GM18861 (cell line): ENCODE measurements at regions not wholly inside any gene's neighbourhood (a gene's known extent, or its start where the extent isn't known, plus 50 kb on each side); places are given as distances from the start of the nearest gene placed in this dataset.

Experiments used
- ATAC-seq: cut with Tn5 transposase; IDR thresholded peaks from one replicate; pipeline ENCODE4 v1.9.1; 2021; ENCODE audit not compliant: unreplicated experiment

DNA sequence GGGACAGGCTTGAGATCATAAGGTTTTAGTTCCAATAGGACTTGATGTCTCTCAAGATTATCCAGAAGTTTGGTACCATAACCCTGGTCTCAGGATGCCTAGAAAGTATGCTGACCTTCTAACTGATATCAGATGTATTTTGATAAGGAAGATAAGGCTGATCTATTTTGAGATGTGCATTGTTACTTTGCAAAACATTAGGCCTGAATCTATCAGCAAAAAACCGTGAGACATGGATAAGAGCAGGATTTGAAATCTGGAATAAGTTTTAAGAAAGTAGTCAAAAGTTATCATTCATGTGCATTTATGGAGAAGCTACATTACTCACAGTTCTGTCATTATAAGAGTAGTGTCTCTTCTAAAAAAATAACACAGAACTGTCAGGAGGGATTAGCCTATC lies 467.1 kb upstream of the HS3ST1 start:
- ATAC-seq = no peak

DNA sequence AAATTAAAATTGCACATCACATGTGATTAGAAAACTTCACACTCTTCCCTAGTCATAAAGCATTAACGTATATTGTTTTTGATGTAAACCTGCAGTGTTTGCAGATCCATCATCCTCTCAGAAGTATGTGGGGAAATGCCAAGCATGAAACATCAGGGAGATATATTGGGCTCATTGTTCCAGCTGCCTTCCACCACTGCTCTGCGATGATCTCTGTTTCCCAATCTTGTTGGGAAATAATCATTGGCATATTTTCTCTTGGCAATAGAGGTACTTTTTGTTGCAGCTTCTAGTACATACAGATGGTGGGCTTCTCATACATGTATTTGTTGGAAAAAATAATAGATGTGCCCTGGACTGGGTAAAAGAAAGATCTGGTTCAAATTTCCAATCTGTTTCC lies 466.3 kb upstream of the HS3ST1 start:
- no peak for ATAC-seq

DNA sequence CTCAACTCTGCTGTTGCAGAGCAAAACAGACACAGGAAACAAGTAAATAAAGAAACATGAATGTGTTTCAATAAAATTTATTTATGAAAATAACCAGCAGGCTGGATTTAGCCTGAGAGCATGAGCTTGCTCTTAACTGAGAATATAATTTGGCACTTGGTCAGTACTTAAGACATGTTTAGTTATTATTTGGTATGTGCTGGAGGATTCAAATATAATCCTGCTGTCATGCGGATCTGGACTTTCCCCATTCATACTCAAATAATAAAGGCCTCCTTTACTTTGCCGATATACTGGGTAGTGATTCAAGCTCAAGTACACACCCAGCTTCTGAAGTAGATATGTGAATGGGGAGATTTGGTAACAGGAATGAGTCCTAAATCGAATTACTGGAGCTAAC lies 465.5 kb upstream of the HS3ST1 start:
- ATAC-seq = no peak

DNA sequence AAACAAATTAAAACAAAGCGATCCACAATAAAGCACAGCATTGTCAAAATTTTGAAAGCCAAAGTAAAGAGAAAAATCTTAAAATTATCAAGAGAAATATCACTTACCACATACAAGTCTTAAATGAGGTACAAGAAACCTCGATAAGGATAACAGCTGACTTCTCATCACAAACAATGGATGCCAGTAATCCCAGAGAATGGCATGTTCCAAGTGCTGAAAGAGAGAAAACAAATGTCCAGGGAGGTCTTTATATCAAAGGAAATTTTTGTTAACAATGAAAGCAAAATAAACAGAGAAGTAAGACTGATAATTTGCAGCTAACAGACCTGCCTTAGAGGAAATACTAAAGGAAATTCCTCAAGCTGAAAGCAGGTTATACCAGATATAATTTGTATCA lies 460.4 kb upstream of the HS3ST1 start:
- ATAC-seq = no peak

DNA sequence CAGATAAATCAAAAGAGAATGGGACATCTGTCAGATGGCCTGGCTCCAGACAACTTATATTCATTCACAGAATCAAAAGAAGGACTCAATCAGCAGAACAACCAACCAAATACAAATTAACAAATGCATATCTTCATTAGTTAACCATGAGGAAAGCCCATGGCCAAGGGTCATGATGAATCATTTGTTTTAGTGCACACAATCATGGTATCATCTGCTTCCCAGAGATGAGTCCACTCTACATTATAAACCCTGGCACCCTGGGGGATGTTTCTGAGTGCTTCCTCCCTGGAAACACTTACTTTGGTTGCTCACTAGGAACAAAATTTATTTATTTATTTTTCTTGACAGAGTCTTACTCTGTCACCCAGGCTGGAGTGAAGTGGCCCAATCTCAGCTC lies 453.3 kb upstream of the HS3ST1 start:
- ATAC-seq = no peak

DNA sequence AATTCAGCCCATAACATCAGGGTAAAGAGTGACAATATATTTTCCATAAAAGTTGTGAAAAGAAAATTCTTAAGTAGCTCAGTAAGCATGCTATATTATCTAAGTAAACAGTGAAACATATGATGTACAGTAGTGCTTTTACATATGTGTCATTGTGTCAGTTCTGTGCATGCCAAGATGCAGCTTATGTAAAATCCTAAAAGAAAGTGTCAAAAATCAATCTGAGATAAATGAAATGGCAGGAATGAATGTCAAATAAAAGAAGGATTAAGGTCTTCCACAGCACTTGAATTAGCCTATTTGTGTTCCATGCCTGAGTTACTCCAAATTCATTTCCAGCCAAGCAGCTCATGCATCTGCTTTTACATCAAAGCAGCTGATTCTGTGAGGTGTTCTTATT lies 452.7 kb upstream of the HS3ST1 start:
- ATAC-seq = no peak

DNA sequence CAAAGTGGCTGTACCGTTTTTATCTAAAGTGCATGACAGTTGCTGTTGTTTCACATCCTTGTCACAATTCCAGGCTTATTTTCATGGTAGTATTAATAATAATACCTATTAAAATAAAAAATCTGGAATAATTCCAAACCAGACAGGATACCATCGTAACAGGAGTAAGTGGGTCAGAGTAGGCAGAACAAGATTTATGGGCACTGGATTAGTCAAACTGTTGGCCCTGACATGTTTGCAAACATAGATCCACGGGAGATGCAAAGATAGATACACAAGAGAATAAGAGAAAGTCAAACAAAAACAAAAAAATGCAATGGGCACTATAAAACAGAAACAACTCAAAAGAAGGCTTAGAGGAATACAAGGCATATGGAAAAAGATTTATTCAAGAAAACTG lies 449.5 kb upstream of the HS3ST1 start:
- no peak for ATAC-seq

DNA sequence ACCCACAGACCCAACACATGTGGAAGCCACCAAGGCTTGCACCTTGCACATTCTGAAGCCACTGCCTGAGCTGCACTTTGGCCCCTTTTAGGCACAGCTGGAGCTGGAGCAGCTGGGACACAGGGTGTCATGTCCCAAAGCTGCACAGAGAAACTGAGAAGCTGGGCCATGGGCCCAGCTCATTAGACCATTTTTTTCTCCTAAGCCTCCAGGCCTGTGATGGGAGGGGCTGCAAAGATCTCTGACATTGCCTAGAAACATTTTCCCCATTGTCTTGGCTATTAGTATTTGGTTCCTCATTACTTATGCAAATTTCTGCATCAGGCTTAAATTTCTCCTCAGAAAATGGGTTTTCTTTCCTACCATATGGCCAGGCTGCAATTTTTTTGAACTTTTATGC lies 447.4 kb upstream of the HS3ST1 start:
- ATAC-seq = no peak

DNA sequence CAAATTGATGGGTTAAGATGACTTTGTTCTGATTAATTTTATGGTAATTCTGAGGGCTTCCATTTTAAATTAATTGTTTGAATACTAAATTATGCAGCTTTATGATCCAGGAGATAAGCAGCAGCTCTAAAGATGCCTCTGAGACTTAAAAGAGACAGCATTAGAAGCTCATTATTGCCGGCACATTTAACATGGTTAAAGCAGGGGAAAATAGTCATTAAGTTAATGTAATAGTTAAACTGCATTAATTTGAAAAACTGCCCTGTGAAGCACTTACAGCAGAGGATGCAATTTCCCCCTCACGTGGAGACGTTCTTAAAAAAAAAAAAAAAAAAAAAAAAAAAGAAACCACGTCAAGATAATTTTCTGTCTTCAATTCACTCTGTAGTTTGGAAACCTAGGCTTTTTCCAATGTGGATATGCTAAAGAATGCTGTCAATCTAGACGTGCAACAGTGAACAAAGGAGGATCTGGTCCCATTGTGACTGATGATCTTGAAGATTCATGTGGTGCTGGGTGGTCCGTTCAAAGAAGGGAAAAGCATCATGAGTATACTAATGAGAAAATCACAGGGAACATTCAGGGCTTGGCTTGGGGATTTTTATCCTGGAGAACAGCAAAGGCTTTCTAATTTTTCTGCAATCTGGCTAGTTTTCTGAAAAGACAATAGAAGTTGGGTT lies 440.6 kb upstream of the HS3ST1 start:
- ATAC-seq = no peak

DNA sequence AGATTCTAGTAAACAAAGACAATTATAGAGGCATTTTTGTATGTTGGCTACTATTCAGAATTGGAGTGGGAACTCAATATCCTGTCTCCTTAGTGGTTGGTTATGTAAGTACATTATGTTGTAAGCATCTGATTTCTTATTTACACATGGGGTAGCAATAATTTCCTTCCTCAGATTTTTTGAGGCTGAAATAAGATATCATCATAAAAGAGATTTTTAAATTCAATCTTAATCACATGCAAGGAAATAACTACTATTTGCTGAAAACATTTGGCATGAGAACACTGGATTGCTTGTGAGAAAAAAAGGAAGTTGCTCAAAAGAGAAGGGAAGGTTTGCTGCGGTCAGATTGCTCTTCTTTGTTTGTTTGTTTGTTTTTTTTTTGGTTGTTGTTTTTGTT lies 437.7 kb upstream of the HS3ST1 start:
- ATAC-seq = no peak

DNA sequence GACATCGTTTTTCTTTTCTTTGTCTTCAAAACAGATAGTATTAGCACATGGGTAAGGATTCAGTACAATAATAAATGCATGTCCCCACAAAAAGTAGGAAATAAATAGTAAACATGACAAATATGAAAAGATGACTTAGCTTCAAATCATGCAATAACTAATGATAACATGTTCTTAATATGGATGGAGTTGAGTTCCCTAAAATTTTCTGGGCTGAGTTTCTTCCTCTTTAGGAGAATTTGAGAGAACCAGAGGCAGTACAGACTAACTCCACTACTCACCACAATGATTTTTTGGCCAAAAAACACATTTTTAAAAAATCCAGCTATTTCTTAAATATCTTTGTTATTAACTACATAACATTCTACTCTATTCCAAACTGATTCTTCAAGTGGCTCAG lies 432.3 kb upstream of the HS3ST1 start:
- ATAC-seq = no peak

DNA sequence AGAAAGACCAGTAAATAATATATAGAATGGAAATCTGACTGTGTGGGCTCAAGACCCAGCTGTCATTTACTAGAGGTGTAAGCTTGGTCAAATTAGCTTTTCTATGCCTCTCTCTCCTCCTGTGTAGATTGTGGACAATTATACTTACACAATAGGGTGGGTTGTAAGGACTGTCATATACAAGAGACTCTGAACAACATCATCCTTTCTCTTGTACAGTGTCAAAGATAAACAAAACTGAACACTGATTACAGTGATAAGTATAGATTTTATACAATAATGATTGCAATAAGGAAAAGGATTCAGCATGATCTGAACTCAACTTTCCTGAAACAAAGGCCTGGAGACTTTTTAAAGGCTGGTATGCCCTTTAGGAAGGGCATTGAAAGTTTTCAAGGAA lies 429.2 kb upstream of the HS3ST1 start:
- ATAC-seq = no peak

DNA sequence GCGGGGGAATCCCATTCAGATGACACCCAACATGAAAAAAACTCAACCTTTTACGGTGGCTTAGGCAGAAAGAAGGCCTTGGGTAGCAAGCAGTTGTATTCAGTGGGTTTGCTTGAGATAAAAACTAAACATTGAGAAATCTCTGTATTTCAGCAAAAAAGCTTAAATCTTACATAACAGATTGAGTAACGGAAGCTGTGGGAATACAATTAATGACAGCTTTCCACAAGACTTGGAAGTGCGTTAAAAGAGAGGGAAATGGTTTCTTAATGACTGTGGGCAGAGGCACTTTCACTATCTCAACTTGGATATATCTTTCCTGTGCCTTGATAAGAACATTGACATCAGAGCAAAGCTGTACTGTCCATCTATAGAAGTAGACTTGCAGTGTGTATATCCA lies 418.5 kb upstream of the HS3ST1 start:
- ATAC-seq = no peak

DNA sequence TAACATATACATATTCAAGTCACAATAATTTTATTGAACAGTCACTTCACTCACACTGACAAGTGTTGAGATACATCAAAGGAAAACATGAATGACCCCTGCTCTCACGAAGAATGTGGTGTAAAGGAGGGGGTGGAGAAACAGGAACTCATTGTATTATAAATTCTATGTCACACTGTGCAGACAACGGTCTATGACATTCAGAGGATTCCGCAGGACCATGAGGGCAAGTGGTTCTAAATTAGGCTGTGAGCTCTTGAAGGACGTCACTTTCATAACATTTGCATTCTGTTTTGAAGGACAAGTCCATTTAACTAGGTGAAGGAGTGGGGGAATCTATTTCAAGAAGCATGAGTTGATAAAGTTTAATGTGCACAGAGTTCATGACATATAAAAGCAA lies 415.2 kb upstream of the HS3ST1 start:
- ATAC-seq = no peak

DNA sequence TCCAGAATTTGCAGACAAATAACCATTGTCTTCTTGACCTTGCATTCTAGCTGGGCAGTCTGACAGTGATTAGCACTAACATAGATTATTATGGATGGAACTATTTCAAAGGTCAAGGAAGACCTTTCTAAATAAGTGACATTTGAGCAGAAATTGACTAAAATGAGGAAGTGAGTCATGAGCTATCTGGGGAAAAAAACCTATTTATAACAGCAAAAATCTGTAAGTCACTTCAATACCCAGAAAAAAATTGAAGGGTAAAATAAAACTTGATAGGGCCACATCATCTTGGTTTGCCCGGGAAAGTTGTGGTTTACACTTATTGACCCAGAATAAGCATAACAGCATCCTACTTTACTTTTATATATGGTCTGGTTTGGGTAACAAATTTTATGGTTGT lies 414.6 kb upstream of the HS3ST1 start:
- no peak for ATAC-seq

DNA sequence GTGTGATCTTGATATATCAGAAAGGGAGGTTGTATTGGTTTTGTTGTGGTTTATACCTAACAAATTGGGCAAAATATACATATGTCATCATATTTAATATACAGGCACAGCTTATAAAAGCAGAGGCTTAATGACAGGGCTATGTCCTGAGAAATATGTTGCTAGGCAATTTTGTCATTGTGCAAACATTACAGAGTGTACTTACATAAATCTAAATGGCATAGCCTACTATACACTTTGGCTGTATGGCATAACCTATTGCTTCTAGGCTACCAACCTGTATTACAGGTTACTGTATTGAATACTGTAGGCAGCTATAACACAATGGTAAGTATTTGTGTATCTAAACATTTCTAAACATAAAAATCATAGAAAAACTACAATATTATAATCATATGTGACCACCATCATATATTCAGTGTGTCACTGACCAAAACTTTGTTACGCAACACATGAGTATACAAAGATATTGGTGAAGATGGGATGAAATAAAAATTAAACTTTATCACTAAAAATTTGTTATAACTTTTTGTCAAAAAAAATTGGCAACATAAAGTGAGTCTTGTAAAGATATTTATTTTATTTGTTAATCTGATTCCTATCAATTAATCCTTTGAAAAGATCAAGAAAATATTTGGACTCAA lies 414.0 kb upstream of the HS3ST1 start:
- ATAC-seq = no peak

DNA sequence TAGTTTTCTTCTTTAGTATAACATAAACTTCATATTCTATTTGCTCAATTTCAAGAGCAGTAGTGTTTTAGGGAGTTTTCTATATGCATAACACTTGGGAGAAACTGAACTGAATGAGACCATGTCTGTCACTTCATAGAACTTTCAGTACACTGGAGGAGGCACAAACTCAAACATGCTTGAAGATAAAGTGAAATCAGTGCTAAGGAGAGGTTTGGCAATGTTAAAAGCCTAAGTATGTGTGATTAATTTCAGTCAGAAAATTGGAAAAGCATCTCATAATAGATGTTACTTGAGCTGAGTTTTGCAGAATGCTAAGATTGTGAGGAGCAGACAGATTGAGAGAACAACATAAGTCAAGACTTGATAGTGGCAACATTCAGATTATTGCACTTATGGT lies 411.2 kb upstream of the HS3ST1 start:
- ATAC-seq = no peak

DNA sequence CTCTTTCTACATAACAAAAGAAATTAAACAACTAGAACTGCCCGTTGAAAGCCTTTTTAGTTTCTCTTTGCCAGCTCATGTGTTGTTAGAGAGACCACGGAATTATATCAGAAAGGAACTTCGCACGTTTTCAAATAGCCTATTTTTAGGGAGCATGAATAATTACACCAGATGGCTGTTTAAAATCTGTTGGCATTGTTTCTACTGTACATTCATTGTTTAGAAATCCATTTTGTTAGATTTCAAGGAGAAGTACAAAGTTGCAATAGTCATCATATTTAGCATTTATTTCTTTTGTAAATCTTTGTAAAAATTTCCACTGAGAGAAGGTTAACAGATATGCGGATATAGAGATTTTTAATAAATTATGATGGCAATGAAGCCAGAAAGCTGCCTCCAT lies 403.0 kb upstream of the HS3ST1 start:
- ATAC-seq = no peak

DNA sequence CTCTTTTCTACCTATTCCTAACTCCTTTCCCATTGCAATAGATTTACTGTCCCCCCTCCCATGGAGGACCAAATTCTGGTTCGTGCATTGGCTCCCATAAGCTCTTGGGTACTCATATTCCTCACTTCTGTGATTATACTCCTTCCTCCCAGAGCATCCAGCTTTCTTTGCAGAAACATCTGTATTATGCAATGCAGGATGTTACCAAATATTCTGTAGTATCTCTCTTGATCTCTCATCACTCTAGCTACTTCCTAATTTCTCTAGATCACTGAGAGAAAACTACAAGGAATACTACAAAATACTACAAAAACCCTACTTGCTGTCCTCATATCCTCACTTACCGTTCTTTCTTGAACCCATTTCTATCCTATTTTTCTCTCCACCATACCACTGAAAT lies 395.9 kb upstream of the HS3ST1 start:
- no peak for ATAC-seq

DNA sequence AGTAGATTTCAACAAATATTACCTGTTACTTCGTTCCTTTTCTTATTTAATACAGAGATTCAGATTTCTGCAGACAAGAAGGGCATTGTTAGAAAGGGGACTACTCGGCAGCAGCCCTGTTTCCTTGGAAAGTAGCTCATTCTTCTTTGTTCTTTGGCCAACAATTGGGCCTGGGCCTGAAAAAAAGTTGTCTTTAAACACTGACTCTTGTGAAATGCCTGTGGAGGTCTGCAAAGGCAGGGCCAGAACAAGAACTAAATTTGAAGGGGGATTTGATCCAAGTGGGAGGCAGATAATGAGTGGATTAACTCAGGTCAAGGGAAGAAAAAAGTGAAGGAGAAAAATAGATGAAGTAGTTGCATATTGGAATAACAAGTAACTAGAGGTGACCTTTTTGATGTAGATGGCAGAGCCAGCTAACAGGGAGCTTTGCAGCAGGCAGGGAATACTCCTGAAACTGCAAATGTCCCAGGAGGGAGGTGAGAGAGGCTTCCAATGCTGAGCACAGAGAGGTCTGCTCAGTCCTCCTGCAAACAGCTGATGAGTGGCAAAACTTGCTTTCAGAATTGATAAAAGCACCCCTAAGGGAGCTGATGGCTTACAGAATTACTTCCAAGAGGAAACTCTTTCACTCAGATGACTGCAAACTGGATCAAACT lies 393.2 kb upstream of the HS3ST1 start:
- no peak for ATAC-seq

DNA sequence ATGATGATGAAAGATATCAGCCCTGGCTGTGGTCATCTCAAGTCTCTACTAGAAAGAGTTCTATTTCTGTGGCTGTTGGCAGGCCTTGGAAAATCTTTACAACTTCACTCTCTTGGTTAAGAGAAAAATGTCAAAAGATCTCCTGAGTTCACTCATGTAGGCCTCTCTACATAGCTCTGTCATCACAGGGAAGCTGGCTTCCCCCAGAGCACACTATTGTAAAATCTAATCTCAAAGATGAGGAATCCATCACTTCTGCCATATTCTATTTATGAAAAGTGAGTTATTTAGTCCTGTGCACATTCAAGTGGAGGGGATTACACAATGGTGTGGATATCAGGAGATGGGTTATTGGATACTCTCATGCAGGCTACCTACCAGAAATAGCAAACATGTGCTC lies 388.4 kb upstream of the HS3ST1 start:
- no peak for ATAC-seq

DNA sequence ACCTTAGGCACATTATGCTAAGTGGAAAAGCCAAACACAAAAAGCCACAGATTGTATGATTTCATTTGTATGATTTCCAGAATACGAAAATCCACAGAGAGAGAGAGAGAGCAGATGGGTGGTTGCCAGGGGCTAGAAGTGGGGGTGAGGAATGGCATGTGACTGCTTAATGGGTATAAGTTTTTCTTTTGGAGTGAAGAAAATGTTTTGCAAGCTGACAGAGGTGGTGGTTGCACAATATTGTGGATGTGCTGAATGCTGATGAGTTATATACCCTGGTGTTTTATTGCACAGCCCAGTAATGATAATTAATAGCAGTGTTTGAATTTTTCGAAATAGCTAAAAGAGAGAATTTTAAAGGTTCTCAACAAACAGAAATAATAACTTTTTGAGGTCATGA lies 386.1 kb upstream of the HS3ST1 start:
- no peak for ATAC-seq
